Thyroid gland (tissue), 4 donors: ENCODE measurements at regions not wholly inside any gene's neighbourhood (a gene's known extent, or its start where the extent isn't known, plus 50 kb on each side); places are given as distances from the start of the nearest gene placed in this dataset.

ENCODE experiments used
- DNase-seq, 2 donors: peaks; one replicate each; pipeline ENCODE4 v3.0.0-alpha.2; 2019
- H3K27ac ChIP-seq, 3 donors: fragments of 200-600 bp; sonication (generic); 1 replicate in 2 of 3; 2 replicates in 1 of 3; pipeline ENCODE4 v1.5.1; 2016 to 2019; ENCODE audit warnings: mild to moderate bottlenecking in 1 of 3, moderate library complexity in 1 of 3
- H3K27me3 ChIP-seq: fragments of 200-600 bp; sonication (generic); one replicate; pipeline ENCODE4 v1.5.1; 2019
- H3K36me3 ChIP-seq, 2 donors: fragments of 200-600 bp; sonication (generic); one replicate each; pipeline ENCODE4 v1.5.1; 2016 to 2019
- H3K4me1 ChIP-seq, 2 donors: fragments of 200-600 bp; sonication (generic); one replicate each; pipeline ENCODE4 v1.5.1; 2017 to 2019
- H3K4me3 ChIP-seq, 3 donors: fragments of 200-600 bp; sonication (generic); replicated peaks in 1 of 3; 1 replicate in 2 of 3; 2 replicates in 1 of 3; pipeline ENCODE4 v1.5.1; 2016; ENCODE audit warnings: mild to moderate bottlenecking in 1 of 3
- H3K9me3 ChIP-seq: fragments of 200-600 bp; sonication (generic); one replicate; pipeline ENCODE4 v1.5.1; 2017
- CTCF ChIP-seq, 6 experiments: fragments of 200-600 bp in 3 of 6; fragments of 450-650 bp in 3 of 6; sonication (generic) in 3 of 6; IDR thresholded peaks; one replicate each; pipeline ENCODE4 v1.5.1; 2016 to 2019; ENCODE audit warnings: antibody characterized with exemption in 6 of 6, mild to moderate bottlenecking in 2 of 6, inconsistent platforms in 1 of 6, moderate library complexity in 1 of 6
- POLR2A ChIP-seq, 2 donors: fragments of 450-650 bp; IDR thresholded peaks; one replicate each; pipeline ENCODE4 v1.6.1; 2017; ENCODE audit warnings: antibody characterized with exemption in 2 of 2, mild to moderate bottlenecking in 2 of 2, moderate library complexity in 1 of 2
- WGBS, 2 donors: methylation state at CpG; one replicate each; pipeline ENCODE4 v1.1.5; 2017; 5-methylcytosine and 5-hydroxymethylcytosine counted together
- intact Hi-C: fragments of 100-400 bp; cut with DNase I; formaldehyde crosslinking; loops from one replicate; pipeline ENCODE4 v1.15.1; 2023

DNA sequence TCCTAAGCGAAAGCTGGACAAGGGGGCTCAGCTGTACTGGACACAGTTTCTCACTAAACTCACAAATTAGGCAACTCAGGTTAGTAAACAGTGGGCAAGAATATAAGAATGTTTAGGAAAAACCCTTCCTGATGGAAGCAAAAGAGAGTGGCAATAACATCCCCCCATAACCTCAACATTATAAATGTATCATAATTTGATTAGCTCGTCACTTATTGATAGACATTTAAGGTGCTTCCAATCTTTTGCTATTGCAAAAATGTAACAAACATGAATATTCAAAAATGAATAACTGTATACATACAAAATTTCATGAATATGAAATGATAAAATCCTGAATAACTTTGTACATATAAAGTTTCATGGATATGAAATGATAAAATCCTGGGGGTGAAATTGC, 415.7 kb downstream of the EPM2A start:
- intact Hi-C loops = no loop called here
- WGBS, 2 donors = 95 to 96% methylated on average over 2 of the region's 2 CpGs
- Histone ChIP-seq H3K36me3 (no peaks in the 10 kb centered on the region), H3K27me3 (no peaks in the 10 kb centered on the region), H3K27ac (no peak overlapping the region), H3K9me3 (no peaks in the 10 kb centered on the region), H3K4me1 (no peaks in the 10 kb centered on the region), H3K4me3 (no peak overlapping the region)
- TF ChIP-seq CTCF (IDR thresholded peaks at IDR 0.05) = no peak
- DNase-seq = no peak

DNA sequence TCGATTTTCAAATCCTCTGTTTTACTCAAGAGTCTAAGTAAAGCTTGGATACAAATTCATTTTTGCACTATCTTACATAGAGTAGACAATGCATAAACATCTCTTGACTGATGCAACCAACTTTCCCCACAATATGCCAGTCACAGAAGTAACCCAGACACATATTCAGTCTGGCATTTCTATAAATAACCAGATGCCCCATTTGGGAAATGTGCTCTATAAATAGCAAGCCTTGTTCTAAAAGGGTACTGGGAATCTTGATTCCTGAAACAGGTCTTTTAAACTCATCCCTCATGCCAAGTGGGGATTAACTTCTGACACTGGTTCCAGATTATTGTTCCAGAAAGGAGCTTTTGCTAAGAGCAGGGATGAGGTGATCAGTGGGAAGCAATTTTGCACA, 411.7 kb downstream of the EPM2A start:
- Histone ChIP-seq H3K36me3 (no peaks in the 10 kb centered on the region), H3K27me3 (no peaks in the 10 kb centered on the region), H3K27ac (no peak overlapping the region), H3K4me3 (no peak overlapping the region), H3K9me3 (no peaks in the 10 kb centered on the region), H3K4me1 (no peaks in the 10 kb centered on the region)
- WGBS, 2 donors = 81 to 94% methylated on average over 1 of the region's 1 CpG
- TF ChIP-seq CTCF (IDR thresholded peaks at IDR 0.05) (no peak), POLR2A (IDR thresholded peaks at IDR 0.05) (no peak)
- intact Hi-C loops = no loop called here
- no peak for DNase-seq

- DNase-seq = no peak
- no peak overlapping the region for H3K4me3 ChIP-seq
- TF ChIP-seq CTCF (IDR thresholded peaks at IDR 0.05) = no peak
- TF ChIP-seq POLR2A (IDR thresholded peaks at IDR 0.05) = no peak
- no peaks in the 10 kb centered on the region for H3K9me3 ChIP-seq
- no peaks in the 10 kb centered on the region for H3K36me3 ChIP-seq
- no peak overlapping the region for H3K27ac ChIP-seq
- H3K27me3 ChIP-seq = no peaks in the 10 kb centered on the region
- intact Hi-C loops = no loop called here
- no peaks in the 10 kb centered on the region for H3K4me1 ChIP-seq
- WGBS, 2 donors = 43 to 46% methylated on average over 2 of the region's 2 CpGs
Observed at GRCh38 chr6:145327586-145327985, 407.7 kb downstream of the EPM2A start.

- no peak overlapping the region for H3K27ac ChIP-seq
- no peaks in the 10 kb centered on the region for H3K27me3 ChIP-seq
- no peaks in the 10 kb centered on the region for H3K4me1 ChIP-seq
- WGBS, 2 donors = 70 to 71% methylated on average over 3 of the region's 3 CpGs
- no peak for DNase-seq
- no peaks in the 10 kb centered on the region for H3K9me3 ChIP-seq
- no peak overlapping the region for H3K4me3 ChIP-seq
- no peak for TF ChIP-seq CTCF (IDR thresholded peaks at IDR 0.05)
- intact Hi-C loops = no loop called here
- H3K36me3 ChIP-seq = no peaks in the 10 kb centered on the region
Observed at GRCh38 chr6:145329257-145329656, 406.1 kb downstream of the EPM2A start.

DNA sequence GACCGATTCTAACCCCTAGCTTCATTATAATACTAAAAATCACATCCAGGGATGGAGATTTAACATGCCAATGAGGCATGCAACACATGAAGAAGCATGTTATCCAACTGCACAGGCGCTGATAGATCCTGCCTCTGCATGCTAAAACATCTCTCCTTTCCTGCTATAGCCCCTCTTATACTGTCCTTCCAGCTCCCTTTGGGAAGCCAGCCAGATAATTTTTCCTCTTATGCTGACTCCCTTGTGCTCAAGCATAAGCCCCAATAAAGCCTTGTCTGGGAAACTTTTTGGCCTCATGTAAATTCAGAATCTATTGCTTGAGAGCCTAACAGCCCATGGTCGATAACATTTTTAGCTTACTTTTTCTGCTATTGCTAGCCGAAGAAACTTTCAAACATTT, 404.3 kb downstream of the EPM2A start:
- no peaks in the 10 kb centered on the region for H3K9me3 ChIP-seq
- intact Hi-C loops = no loop called here
- 88 to 89% methylated on average over 4 of the region's 4 CpGs for WGBS, 2 donors
- no peak overlapping the region for H3K27ac ChIP-seq
- TF ChIP-seq POLR2A (IDR thresholded peaks at IDR 0.05) (no peak), CTCF (IDR thresholded peaks at IDR 0.05) (no peak)
- DNase-seq = no peak
- no peaks in the 10 kb centered on the region for H3K36me3 ChIP-seq
- H3K4me3 ChIP-seq = no peak overlapping the region
- H3K4me1 ChIP-seq = no peaks in the 10 kb centered on the region
- no peaks in the 10 kb centered on the region for H3K27me3 ChIP-seq
